H9 (cell line): ENCODE measurements at regions not wholly inside any gene's neighbourhood (a gene's known extent, or its start where the extent isn't known, plus 50 kb on each side); places are given as distances from the start of the nearest gene placed in this dataset.

ENCODE experiments used
- DNase-seq: peaks from one replicate; pipeline ENCODE4 v3.0.0-alpha.2; 2017
- H2AFZ ChIP-seq: one replicate; pipeline ENCODE4 v1.6.1; 2013; ENCODE audit warnings: mild to moderate bottlenecking, low read length, control low read depth, moderate library complexity
- H2AK5ac ChIP-seq: 2 replicates; pipeline ENCODE4 v1.6.1; 2013; ENCODE audit warnings: low read length, control low read depth, mixed read lengths; ENCODE audit not compliant: insufficient read length
- H2BK120ac ChIP-seq: one replicate; pipeline ENCODE4 v1.6.1; 2013; ENCODE audit warnings: low read depth, mild to moderate bottlenecking, low read length, control low read depth, inconsistent platforms; ENCODE audit not compliant: poor library complexity, severe bottlenecking
- H2BK12ac ChIP-seq: 2 replicates; pipeline ENCODE4 v1.6.1; 2013; ENCODE audit warnings: low read length, control low read depth, mixed read lengths, low read depth; ENCODE audit not compliant: insufficient read length
- H2BK15ac ChIP-seq: 2 replicates; pipeline ENCODE4 v1.6.1; 2013; ENCODE audit warnings: low read depth, low read length, control low read depth
- H2BK20ac ChIP-seq: one replicate; pipeline ENCODE4 v1.6.1; 2013; ENCODE audit warnings: low read depth, mild to moderate bottlenecking, low read length, control low read depth, inconsistent platforms; ENCODE audit not compliant: poor library complexity, severe bottlenecking
- H2BK5ac ChIP-seq: 2 replicates; pipeline ENCODE4 v1.6.1; 2013; ENCODE audit warnings: low read length, control low read depth, mixed read lengths; ENCODE audit not compliant: insufficient read length
- H3K14ac ChIP-seq: 2 replicates; pipeline ENCODE4 v1.6.1; 2013; ENCODE audit warnings: low read length, control low read depth; ENCODE audit not compliant: insufficient read depth
- H3K18ac ChIP-seq: 2 replicates; pipeline ENCODE4 v1.6.1; 2013; ENCODE audit warnings: low read depth, mild to moderate bottlenecking, mixed read lengths, low read length, control low read depth; ENCODE audit not compliant: insufficient read length
- H3K23ac ChIP-seq: 2 replicates; pipeline ENCODE4 v1.6.1; 2013; ENCODE audit warnings: low read length, control low read depth, mixed read lengths, low read depth; ENCODE audit not compliant: insufficient read length
- H3K23me2 ChIP-seq: 2 replicates; pipeline ENCODE4 v1.6.1; 2013; ENCODE audit warnings: low read depth, mild to moderate bottlenecking, mixed read lengths, low read length, control low read depth; ENCODE audit not compliant: insufficient read length, poor library complexity, severe bottlenecking
- H3K27ac ChIP-seq: 2 replicates; pipeline ENCODE4 v1.5.1; 2013; ENCODE audit warnings: low read length, control low read depth, mixed read lengths, low read depth; ENCODE audit not compliant: insufficient read length
- H3K27me3 ChIP-seq: 2 replicates; pipeline ENCODE4 v1.6.1; 2013; ENCODE audit warnings: low read length, control low read depth, inconsistent platforms; ENCODE audit not compliant: insufficient read depth
- H3K4ac ChIP-seq: 2 replicates; pipeline ENCODE4 v1.6.1; 2013; ENCODE audit warnings: low read depth, mild to moderate bottlenecking, control low read depth, inconsistent platforms, low read length, moderate library complexity
- H3K4me1 ChIP-seq: 2 replicates; pipeline ENCODE4 v1.6.1; 2013; ENCODE audit warnings: low read length, control low read depth, inconsistent platforms; ENCODE audit not compliant: insufficient read depth
- H3K4me2 ChIP-seq: 2 replicates; pipeline ENCODE4 v1.6.1; 2013; ENCODE audit warnings: low read length, control low read depth, mixed read lengths; ENCODE audit not compliant: insufficient read length, insufficient read depth
- H3K56ac ChIP-seq: 2 replicates; pipeline ENCODE4 v1.6.1; 2013; ENCODE audit warnings: low read depth, mild to moderate bottlenecking, mixed read lengths, low read length, control low read depth; ENCODE audit not compliant: insufficient read length
- H3K79me1 ChIP-seq: 2 replicates; pipeline ENCODE4 v1.6.1; 2013; ENCODE audit warnings: low read depth, mild to moderate bottlenecking, moderate library complexity, low read length, control low read depth, inconsistent platforms; ENCODE audit not compliant: insufficient read depth, poor library complexity, severe bottlenecking
- H3K79me2 ChIP-seq: 2 replicates; pipeline ENCODE4 v1.6.1; 2013; ENCODE audit warnings: low read length, control low read depth, inconsistent platforms; ENCODE audit not compliant: insufficient read depth
- H3K9ac ChIP-seq: 2 replicates; pipeline ENCODE4 v1.6.1; 2013; ENCODE audit warnings: low read length, control low read depth, mixed read lengths; ENCODE audit not compliant: insufficient read length; ENCODE audit errors: extremely low read depth
- H3K9me3 ChIP-seq: one replicate; pipeline ENCODE4 v1.6.1; 2013; ENCODE audit warnings: low read depth, low read length, inconsistent platforms; ENCODE audit not compliant: control insufficient read depth
- H3T11ph ChIP-seq: one replicate; pipeline ENCODE4 v1.6.1; 2013; ENCODE audit warnings: mild to moderate bottlenecking, low read length, control low read depth, inconsistent platforms
- H4K20me1 ChIP-seq: one replicate; pipeline ENCODE4 v1.6.1; 2013; ENCODE audit not compliant: control insufficient read depth, insufficient read length, insufficient read depth
- H4K5ac ChIP-seq: 2 replicates; pipeline ENCODE4 v1.6.1; 2013; ENCODE audit warnings: low read depth, mild to moderate bottlenecking, mixed read lengths, low read length, control low read depth; ENCODE audit not compliant: insufficient read length
- H4K8ac ChIP-seq: replicated peaks from 2 replicates; pipeline ENCODE4 v1.6.1; 2013; ENCODE audit warnings: low read length, control low read depth, mixed read lengths, low read depth; ENCODE audit not compliant: insufficient read length
- H4K91ac ChIP-seq: 2 replicates; pipeline ENCODE4 v1.6.1; 2013; ENCODE audit warnings: low read depth, mild to moderate bottlenecking, moderate library complexity, mixed read lengths, low read length, control low read depth; ENCODE audit not compliant: insufficient read length
- H3K27ac Mint-ChIP-seq, 3 experiments: 2 replicates in 2 of 3; 3 replicates in 1 of 3; pipeline ENCODE4 v1.8.0; 2020 to 2021; ENCODE audit warnings: mixed read lengths in 3 of 3, mild to moderate bottlenecking in 1 of 3, moderate library complexity in 1 of 3
- H3K27me3 Mint-ChIP-seq: 2 replicates; pipeline ENCODE4 v1.8.0; 2021; ENCODE audit warnings: low read depth, mild to moderate bottlenecking, moderate library complexity, mixed read lengths
- H3K36me3 Mint-ChIP-seq, 3 experiments: 2 replicates in 2 of 3; 3 replicates in 1 of 3; pipeline ENCODE4 v1.8.0; 2020 to 2021; ENCODE audit warnings: low read depth in 3 of 3, mixed read lengths in 3 of 3; ENCODE audit not compliant: insufficient read depth in 1 of 3
- H3K4me1 Mint-ChIP-seq, 2 experiments: 2 replicates each; pipeline ENCODE4 v1.8.0; 2020; ENCODE audit warnings: mixed read lengths in 2 of 2
- H3K4me3 Mint-ChIP-seq, 2 experiments: 2 replicates in 1 of 2; 3 replicates in 1 of 2; pipeline ENCODE4 v1.8.0; 2020 to 2021; ENCODE audit warnings: mild to moderate bottlenecking in 2 of 2, mixed read lengths in 2 of 2, moderate library complexity in 1 of 2
- H3K9me3 Mint-ChIP-seq, 2 experiments: 2 replicates in 1 of 2; 3 replicates in 1 of 2; pipeline ENCODE4 v1.8.0; 2020; ENCODE audit warnings: mild to moderate bottlenecking in 2 of 2, mixed read lengths in 2 of 2, moderate library complexity in 1 of 2
- CTCF ChIP-seq: fragments of 200-600 bp; sonication (generic); conservative IDR thresholded peaks from 3 replicates; pipeline ENCODE4 v1.8.0; 2021; ENCODE audit warnings: antibody characterized with exemption, mild to moderate bottlenecking
- WGBS: extraction: QIAGEN DNeasy Blood & Tissue Kit; methylation state at CpG from one replicate; pipeline ENCODE4 v1.1.7; 2013; ENCODE audit warnings: missing lambda C conversion rate, low lambda C conversion rate, mixed read lengths; ENCODE audit not compliant: insufficient read length; ENCODE audit errors: extremely low coverage; 5-methylcytosine and 5-hydroxymethylcytosine counted together

- H3T11ph ChIP-seq: no peak overlapping the region
- H4K91ac ChIP-seq: no peak overlapping the region
- no peaks in the 10 kb centered on the region for H3K23me2 ChIP-seq
- H3K27me3 ChIP-seq: no peaks in the 10 kb centered on the region
- no peak overlapping the region for H4K8ac ChIP-seq
- H4K5ac ChIP-seq: no peak overlapping the region
- no peak overlapping the region for H3K4me2 ChIP-seq
- no peak overlapping the region for H2AK5ac ChIP-seq
- H2BK20ac ChIP-seq: no peak overlapping the region
- H3K9ac ChIP-seq: no peak overlapping the region
- H2BK5ac ChIP-seq: no peak overlapping the region
- no peak overlapping the region for H2BK12ac ChIP-seq
- Mint-ChIP-seq H3K27me3 (no peaks in the 10 kb centered on the region), H3K4me3 (no peak overlapping the region), H3K4me1 (peaks cover 0 to 2% of the 10 kb centered on the region in 2 experiments; a peak in 2 of 4 replicates), H3K9me3 (peaks cover 3 to 8% of the 10 kb centered on the region in 2 experiments; a peak in 4 of 5 replicates), H3K36me3 (peaks cover 0 to 6% (median 2%) of the 10 kb centered on the region in 3 experiments; a peak in 2 of 7 replicates), H3K27ac (no peak overlapping the region)
- WGBS: no CpG with 5 or more reads among the region's 3 CpGs
- H2BK15ac ChIP-seq: no peak overlapping the region
- no peak overlapping the region for H3K23ac ChIP-seq
- no peaks in the 10 kb centered on the region for H3K79me1 ChIP-seq
- no peak overlapping the region for H3K27ac ChIP-seq
- H4K20me1 ChIP-seq: no peaks in the 10 kb centered on the region
- no peaks in the 10 kb centered on the region for H3K79me2 ChIP-seq
- no peak overlapping the region for H2AFZ ChIP-seq
- no peaks in the 10 kb centered on the region for H3K9me3 ChIP-seq
- H2BK120ac ChIP-seq: no peak overlapping the region
- H3K56ac ChIP-seq: no peak overlapping the region
- no peak overlapping the region for H3K18ac ChIP-seq
- no peak overlapping the region for H3K4ac ChIP-seq
- no peak for DNase-seq
- H3K14ac ChIP-seq: no peak overlapping the region
- H3K4me1 ChIP-seq: no peaks in the 10 kb centered on the region
- TF ChIP-seq CTCF: no peak
Observed at GRCh38 chr21:28804089-28804670, 188.5 kb downstream of the LTN1 start.
